ENCODE measurements at regions not wholly inside any gene's neighbourhood (a gene's known extent, or its start where the extent isn't known, plus 50 kb on each side); places are given as distances from the start of the nearest gene placed in this dataset.

- DNase-seq: no peak
Observed at GRCh38 chr11:88404391-88404790, 66.9 kb upstream of the CTSC start.

GRCh38 chr11:88402784-88403183, 65.2 kb upstream of the CTSC start:
- DNase-seq: no peak

- no peak for DNase-seq
Observed at GRCh38 chr11:88402192-88402715, 64.7 kb upstream of the CTSC start.

GRCh38 chr11:88398791-88399570, 61.4 kb upstream of the CTSC start:
- DNase-seq: no peak

- DNase-seq: no peak
Observed at GRCh38 chr11:88398372-88398771, 60.8 kb upstream of the CTSC start.

- DNase-seq: no peak
Observed at GRCh38 chr11:88390254-88390653, 52.7 kb upstream of the CTSC start.

- no peak for DNase-seq
Observed at GRCh38 chr11:88387957-88388356, 50.4 kb upstream of the CTSC start.

All from NCI-H1105 treated with DMSO at 0.1 percent for 48 hours (cell line).